Frontal cortex (tissue), 3 donors: ENCODE measurements at regions not wholly inside any gene's neighbourhood (a gene's known extent, or its start where the extent isn't known, plus 50 kb on each side); places are given as distances from the start of the nearest gene placed in this dataset.
A peak's percentile ranks its signal among the peaks of the same experiment; 100 is the strongest.
"Not testable (repeated sequence)": the region's sequence is repeated elsewhere in the genome, so short reads cannot be mapped to it uniquely, and the experiment has no call there.

Experiments used
- DNase-seq, 2 donors: peaks; one replicate each; pipeline ENCODE4 v3.0.0; 2012; ENCODE audit warnings: low spot score in 2 of 2
- FAIRE-seq: peaks from 2 replicates; lab custom pipeline; 2012; peaks lifted over from hg19 to GRCh38; lab: Jason Lieb, UNC
- donor health status: control.
- donor health status: control.
- donor health status: control.

GRCh38 chr5:150960791-150961396 lies 56.1 kb upstream of the ZNF300 start:
- FAIRE-seq, result no peak
- no peak for DNase-seq

DNA sequence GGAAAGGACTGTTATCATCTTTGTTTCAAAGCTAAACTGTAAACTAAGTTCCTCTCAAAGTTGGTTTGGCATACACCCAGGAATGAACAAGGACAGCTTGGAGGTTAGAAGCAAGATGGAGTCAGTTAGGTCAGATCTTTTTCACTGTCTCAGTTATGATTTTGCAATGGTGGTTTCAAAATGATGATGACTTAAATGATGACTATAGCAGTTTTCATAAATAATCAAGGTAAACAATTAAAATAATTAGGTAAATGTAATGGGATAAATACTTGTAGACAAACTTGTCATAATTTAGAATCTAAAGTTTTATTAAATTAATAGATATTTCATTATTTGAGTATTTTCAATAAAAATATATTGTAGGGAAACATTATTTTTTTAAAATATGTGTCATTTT lies 55.5 kb upstream of the ZNF300 start:
- peak; percentile 97 for FAIRE-seq

More for the DNA sequence above, 55.5 kb upstream of the ZNF300 start:
- not testable (repeated sequence) for DNase-seq
